Medulla oblongata (tissue), 1 donor: ENCODE measurements at regions not wholly inside any gene's neighbourhood (a gene's known extent, or its start where the extent isn't known, plus 50 kb on each side); places are given as distances from the start of the nearest gene placed in this dataset.

Experiments used
- DNase-seq: peaks from one replicate; pipeline ENCODE4 v3.0.0-alpha.2; 2015; ENCODE audit errors: extremely low spot score

GRCh38 chr18:8536231-8536630 lies 73.0 kb upstream of the RAB12 start:
- no peak for DNase-seq

GRCh38 chr18:8536922-8537321 lies 72.3 kb upstream of the RAB12 start:
- DNase-seq = no peak

GRCh38 chr18:8537400-8537799 lies 71.8 kb upstream of the RAB12 start:
- no peak for DNase-seq

- no peak for DNase-seq
Measured at GRCh38 chr18:8538935-8539334, 70.3 kb upstream of the RAB12 start.

- DNase-seq = no peak
Measured at GRCh38 chr18:8546677-8547076, 62.6 kb upstream of the RAB12 start.

GRCh38 chr18:8548186-8548585 lies 61.1 kb upstream of the RAB12 start:
- no peak for DNase-seq

DNA sequence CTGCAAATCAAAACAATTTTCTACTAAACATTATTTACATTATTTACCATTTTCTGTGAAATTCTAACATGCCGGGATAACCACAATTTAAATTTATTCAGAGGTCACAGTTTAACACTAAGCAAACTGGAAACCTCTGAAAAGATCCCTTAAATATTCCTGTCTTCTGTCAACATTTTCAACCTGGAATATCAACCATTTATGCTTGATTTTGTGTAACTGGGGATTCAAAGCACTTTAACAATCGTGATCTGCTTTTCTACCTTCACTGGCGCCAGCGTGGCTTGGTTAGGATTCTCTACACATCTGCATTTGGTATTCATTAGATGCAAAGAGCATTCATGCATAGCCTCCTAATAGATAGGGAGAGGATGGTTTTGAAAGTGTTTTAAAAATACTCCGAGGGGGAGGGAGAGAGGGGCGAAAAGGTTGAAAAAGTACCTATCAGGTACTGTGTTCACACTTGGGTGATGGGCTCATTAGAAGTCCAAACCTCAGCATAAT lies 59.9 kb upstream of the RAB12 start:
- DNase-seq = no peak

- no peak for DNase-seq
Measured at GRCh38 chr18:8552151-8552550, 57.1 kb upstream of the RAB12 start.

DNA sequence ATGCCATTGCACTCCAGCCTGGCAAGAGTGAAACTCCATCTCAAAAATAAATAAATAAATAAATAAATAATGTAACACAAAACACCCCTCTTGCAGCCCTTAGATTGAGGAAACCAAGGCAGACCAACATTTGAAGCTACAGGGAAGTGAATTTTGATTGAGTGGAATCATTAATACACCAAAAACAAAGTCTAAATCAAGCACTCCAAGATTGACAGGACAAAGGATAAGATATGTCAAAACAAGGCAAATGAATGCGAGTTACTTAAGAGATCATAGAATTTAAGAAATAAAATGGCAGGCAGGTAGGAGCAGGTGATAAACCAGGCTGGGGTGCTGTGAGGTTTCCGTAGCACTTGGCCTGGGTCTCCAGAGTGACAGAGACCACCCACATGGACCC lies 54.9 kb upstream of the RAB12 start:
- DNase-seq = no peak

- no peak for DNase-seq
Measured at GRCh38 chr18:8556424-8556823, 52.8 kb upstream of the RAB12 start.
